Mammary epithelial cell (primary cell): ENCODE measurements at regions not wholly inside any gene's neighbourhood (a gene's known extent, or its start where the extent isn't known, plus 50 kb on each side); places are given as distances from the start of the nearest gene placed in this dataset.

Source experiments
- CTCF ChIP-seq, 2 donors: IDR thresholded peaks in 1 of 2; conservative IDR thresholded peaks in 1 of 2; 2 replicates each; pipeline ENCODE4 v1.5.1; 2011 to 2012; ENCODE audit warnings: inconsistent platforms in 2 of 2, low read length in 2 of 2, mild to moderate bottlenecking in 2 of 2, control low read depth in 1 of 2, low read depth in 1 of 2; ENCODE audit not compliant: insufficient read depth in 1 of 2; ENCODE audit errors: extremely low read depth in 1 of 2
- EZH2 ChIP-seq: IDR thresholded peaks from 2 replicates; pipeline ENCODE4 v1.6.1; 2012; ENCODE audit warnings: low read length, inconsistent platforms, borderline replicate concordance

DNA sequence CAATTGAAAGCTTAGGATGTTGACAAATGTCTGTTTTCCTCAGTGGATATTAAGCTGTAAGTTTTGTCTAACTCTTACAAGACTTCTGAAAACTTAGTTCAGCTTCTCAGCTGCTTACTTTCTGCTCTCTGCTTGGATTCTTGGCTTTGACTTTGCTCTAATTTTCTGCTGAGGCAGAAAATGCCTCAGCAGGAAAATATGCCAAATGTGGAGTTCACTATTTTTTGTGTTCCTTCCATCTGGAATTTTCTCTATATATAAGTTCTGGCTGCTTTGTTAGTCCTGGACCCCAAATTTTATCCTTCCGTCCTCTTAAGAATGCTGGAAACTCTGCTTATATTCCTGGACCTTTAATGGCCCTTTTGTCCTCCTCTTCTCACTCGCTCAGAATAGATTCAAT is 352.6 kb upstream of the NWD2 start:
- TF ChIP-seq CTCF (conservative IDR thresholded peaks at IDR 0.05 in 1 of 2, IDR thresholded peaks at IDR 0.05 in 1 of 2; ENCODE audit: extremely low read depth in 1 of 2, insufficient read depth in 1 of 2, low read depth in 1 of 2, low read length in 2 of 2) = no peak
- TF ChIP-seq EZH2 = no peak
